H1 (cell line): ENCODE measurements at regions not wholly inside any gene's neighbourhood (a gene's known extent, or its start where the extent isn't known, plus 50 kb on each side); places are given as distances from the start of the nearest gene placed in this dataset.
A peak's percentile ranks its signal among the peaks of the same experiment; 100 is the strongest.

Experiments used
- CTCF ChIA-PET: fragments of 300-600 bp; sonication (Branson Sonifier 250); formaldehyde crosslinking; loops from one replicate; lab custom pipeline; 2021; ENCODE audit not compliant: partially characterized antibody; lab: Charles Lee
- POLR2A ChIA-PET: fragments of 300-600 bp; sonication (Branson Sonifier 250); formaldehyde crosslinking; loops from one replicate; lab custom pipeline; 2021; ENCODE audit warnings: inconsistent platforms; ENCODE audit not compliant: partially characterized antibody; lab: Charles Lee
- DNase-seq, 2 experiments: peaks; one replicate each; pipeline versions ENCODE4 v3.0.0 to v3.0.0-alpha.2; 2010 to 2022; ENCODE audit warnings: low spot score in 2 of 2, low read depth in 1 of 2, mixed read lengths in 1 of 2
- FAIRE-seq: peaks from 2 replicates; lab custom pipeline; 2011; peaks lifted over from hg19 to GRCh38; lab: Jason Lieb, UNC
- H2AFZ ChIP-seq: 2 replicates; pipeline ENCODE4 v1.8.1; 2012; ENCODE audit warnings: low read length, inconsistent platforms
- H2AK5ac ChIP-seq: 2 replicates; pipeline ENCODE4 v1.6.1; 2013; ENCODE audit warnings: low read depth, low read length
- H2BK120ac ChIP-seq: replicated peaks from 2 replicates; pipeline ENCODE3; 2013; ENCODE audit warnings: low read depth, low read length, inconsistent platforms
- H2BK12ac ChIP-seq: 2 replicates; pipeline ENCODE4 v1.6.1; 2013; ENCODE audit warnings: low read depth, low read length
- H2BK15ac ChIP-seq: 2 replicates; pipeline ENCODE4 v1.6.1; 2013; ENCODE audit warnings: low read length
- H2BK20ac ChIP-seq: 2 replicates; pipeline ENCODE4 v1.6.1; 2013; ENCODE audit warnings: low read length
- H2BK5ac ChIP-seq: 2 replicates; pipeline ENCODE4 v1.6.1; 2013; ENCODE audit warnings: low read depth, low read length
- H3K14ac ChIP-seq: 2 replicates; pipeline ENCODE4 v1.6.1; 2013; ENCODE audit warnings: inconsistent platforms; ENCODE audit not compliant: insufficient read length
- H3K18ac ChIP-seq: 2 replicates; pipeline ENCODE4 v1.6.1; 2013; ENCODE audit warnings: low read length; ENCODE audit errors: extremely low read depth
- H3K23ac ChIP-seq: 2 replicates; pipeline ENCODE4 v1.6.1; 2013; ENCODE audit warnings: inconsistent platforms; ENCODE audit not compliant: insufficient read length
- H3K23me2 ChIP-seq: 2 replicates; pipeline ENCODE4 v1.6.1; 2013; ENCODE audit warnings: low read depth, low read length
- H3K27ac ChIP-seq: 2 replicates; pipeline ENCODE4 v1.6.1; 2011; ENCODE audit warnings: low read depth, low read length, inconsistent platforms
- H3K27me3 ChIP-seq, 4 experiments: replicated peaks in 1 of 4; 1 replicate in 1 of 4; 2 replicates in 3 of 4; pipeline versions ENCODE4 v1.6.1 to v1.8.1; 2011 to 2013; ENCODE audit warnings: low read length in 3 of 4, mild to moderate bottlenecking in 3 of 4, inconsistent platforms in 2 of 4, mixed read lengths in 2 of 4, moderate library complexity in 1 of 4; ENCODE audit not compliant: control insufficient read depth in 3 of 4, insufficient read depth in 3 of 4; ENCODE audit errors: extremely low read depth in 1 of 4
- H3K36me3 ChIP-seq, 4 experiments: 2 replicates each; pipeline versions ENCODE4 v1.6.1 to v1.8.1; 2011 to 2013; ENCODE audit warnings: mild to moderate bottlenecking in 4 of 4, low read length in 3 of 4, moderate library complexity in 2 of 4, control low read depth in 1 of 4, inconsistent platforms in 1 of 4; ENCODE audit not compliant: insufficient read depth in 4 of 4, control insufficient read depth in 2 of 4
- H3K4ac ChIP-seq: replicated peaks from 2 replicates; pipeline ENCODE3; 2013; ENCODE audit warnings: low read length, low read depth, mixed read lengths, inconsistent platforms; ENCODE audit not compliant: insufficient read length
- H3K4me1 ChIP-seq, 4 experiments: replicated peaks in 1 of 4; 1 replicate in 1 of 4; 2 replicates in 3 of 4; pipeline versions ENCODE4 v1.6.1 to v1.8.1; 2011 to 2013; ENCODE audit warnings: low read length in 3 of 4, inconsistent platforms in 2 of 4, mixed read lengths in 1 of 4; ENCODE audit not compliant: insufficient read depth in 4 of 4, control insufficient read depth in 3 of 4
- H3K4me2 ChIP-seq, 2 experiments: 2 replicates each; pipeline versions ENCODE4 v1.6.1 to v1.8.1; 2011 to 2013; ENCODE audit warnings: low read depth in 2 of 2, low read length in 2 of 2, control low read depth in 1 of 2, inconsistent platforms in 1 of 2, mild to moderate bottlenecking in 1 of 2; ENCODE audit not compliant: insufficient read depth in 1 of 2
- H3K4me3 ChIP-seq, 4 experiments: fragments of 200-600, 300-600 bp in 1 of 4; sonication (generic), shearing (Covaris generic), sonication (Bioruptor Twin) in 1 of 4; 2 replicates each; pipeline versions ENCODE4 v1.5.1 to v1.8.1; 2011 to 2016; ENCODE audit warnings: low read length in 4 of 4, low read depth in 3 of 4, control low read depth in 2 of 4, inconsistent platforms in 2 of 4, mild to moderate bottlenecking in 2 of 4, mixed read lengths in 1 of 4, moderate library complexity in 1 of 4; ENCODE audit not compliant: insufficient read depth in 2 of 4; ENCODE audit errors: extremely low read depth in 1 of 4
- H3K56ac ChIP-seq: replicated peaks from 2 replicates; pipeline ENCODE3; 2013; ENCODE audit warnings: low read depth, mild to moderate bottlenecking, mixed read lengths, low read length, inconsistent platforms; ENCODE audit not compliant: insufficient read length
- H3K79me1 ChIP-seq: 2 replicates; pipeline ENCODE4 v1.6.1; 2013; ENCODE audit warnings: low read depth, low read length, control low read depth
- H3K79me2 ChIP-seq, 2 experiments: 2 replicates each; pipeline versions ENCODE4 v1.6.1 to v1.8.1; 2012 to 2013; ENCODE audit warnings: low read length in 2 of 2, mild to moderate bottlenecking in 2 of 2, inconsistent platforms in 1 of 2; ENCODE audit not compliant: insufficient read depth in 2 of 2, control insufficient read depth in 1 of 2
- H3K9ac ChIP-seq, 4 experiments: replicated peaks in 1 of 4; 1 replicate in 1 of 4; 2 replicates in 3 of 4; pipeline versions ENCODE4 v1.6.1 to v1.8.1; 2011 to 2013; ENCODE audit warnings: low read depth in 3 of 4, low read length in 3 of 4, control low read depth in 2 of 4, mild to moderate bottlenecking in 2 of 4, moderate library complexity in 2 of 4, inconsistent platforms in 1 of 4; ENCODE audit errors: extremely low read depth in 1 of 4
- H3K9me3 ChIP-seq, 2 experiments: 2 replicates each; pipeline versions ENCODE4 v1.6.1 to v1.8.1; 2012 to 2013; ENCODE audit warnings: mild to moderate bottlenecking in 2 of 2, moderate library complexity in 2 of 2, control low read depth in 1 of 2, inconsistent platforms in 1 of 2, low read depth in 1 of 2, low read length in 1 of 2, mixed read lengths in 1 of 2; ENCODE audit not compliant: insufficient read depth in 2 of 2
- H4K20me1 ChIP-seq, 2 experiments: replicated peaks in 1 of 2; 2 replicates each; pipeline versions ENCODE3 to v1.8.1; 2011 to 2013; ENCODE audit warnings: inconsistent platforms in 2 of 2, low read length in 2 of 2, mild to moderate bottlenecking in 1 of 2; ENCODE audit not compliant: insufficient read depth in 2 of 2, control insufficient read depth in 1 of 2
- H4K5ac ChIP-seq: 2 replicates; pipeline ENCODE4 v1.6.1; 2013; ENCODE audit warnings: low read length, low read depth, mixed read lengths, inconsistent platforms; ENCODE audit not compliant: insufficient read length
- H4K8ac ChIP-seq: 2 replicates; pipeline ENCODE4 v1.8.0; 2013; ENCODE audit warnings: mild to moderate bottlenecking, moderate library complexity, low read length, inconsistent platforms; ENCODE audit not compliant: insufficient read depth; ENCODE audit errors: extremely low read depth
- H4K91ac ChIP-seq: replicated peaks from 2 replicates; pipeline ENCODE3; 2013; ENCODE audit warnings: low read length, mixed read lengths, inconsistent platforms; ENCODE audit not compliant: insufficient read length
- RAD21 ChIP-seq, 2 experiments: IDR thresholded peaks in 1 of 2; conservative IDR thresholded peaks in 1 of 2; 2 replicates each; pipeline ENCODE4 v1.6.1; 2011; ENCODE audit warnings: low read depth in 2 of 2, low read length in 2 of 2, improper control_type of control experiment in 1 of 2, inconsistent platforms in 1 of 2, mild to moderate bottlenecking in 1 of 2, moderate library complexity in 1 of 2
- TAF7 ChIP-seq: optimal IDR thresholded peaks from 2 replicates; pipeline ENCODE3; 2011; ENCODE audit warnings: low read depth, mild to moderate bottlenecking, inconsistent platforms, low read length, moderate library complexity, borderline replicate concordance
- WGBS, 2 experiments: shearing (Covaris generic) in 1 of 2; methylation state at CpG; one replicate each; pipeline versions ENCODE4 v1.1.6 to v1.1.7; 2013 to 2015; ENCODE audit warnings: low lambda C conversion rate in 2 of 2, mixed read lengths in 2 of 2, inconsistent platforms in 1 of 2, low coverage in 1 of 2, missing lambda C conversion rate in 1 of 2; ENCODE audit not compliant: insufficient replicate concordance in 2 of 2, insufficient coverage in 1 of 2, insufficient read length in 1 of 2; ENCODE audit errors: extremely low coverage in 1 of 2, missing lambda C conversion rate in 1 of 2; 5-methylcytosine and 5-hydroxymethylcytosine counted together
- TF ChIP-seq, protein P1 (sequence below), 3 experiments: IDR thresholded peaks; 1 replicate in 2 of 3; 2 replicates in 1 of 3; pipeline versions ENCODE4 v1.5.1 to v1.6.1; 2011; ENCODE audit warnings: low read length in 3 of 3, mild to moderate bottlenecking in 3 of 3, inconsistent platforms in 2 of 3, low read depth in 1 of 3, moderate library complexity in 1 of 3; ENCODE audit not compliant: insufficient read depth in 1 of 3; ENCODE audit errors: control extremely low read depth in 1 of 3

DNA sequence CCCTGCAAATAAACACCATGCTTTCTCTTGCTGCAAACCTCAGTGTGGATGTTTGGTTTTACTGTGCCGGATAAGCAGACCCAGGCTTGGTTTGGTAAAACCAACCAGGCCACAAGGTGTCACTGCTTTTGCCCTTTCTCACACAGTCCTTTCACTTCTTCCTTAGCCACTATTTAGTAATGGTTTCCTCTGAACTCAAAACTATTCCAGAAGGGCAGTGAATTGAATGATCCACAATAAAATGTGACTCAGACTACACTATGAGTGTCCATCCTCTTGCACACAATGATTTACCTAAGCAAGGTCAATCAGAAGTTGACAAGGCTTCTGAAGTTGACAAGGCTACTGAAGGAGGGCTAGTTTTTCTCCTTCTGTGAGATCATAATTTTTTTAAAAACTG, 552.4 kb upstream of the CCDC54 start:
- Histone ChIP-seq H3K14ac (no peak overlapping the region), H3K4me3 (no peak overlapping the region), H4K20me1 (no peaks in the 10 kb centered on the region), H4K91ac (peak overlapping the region; percentile 85), H3K79me1 (no peaks in the 10 kb centered on the region), H3K9ac (no peak overlapping the region), H3K18ac (peak overlapping the region; percentile 88), H2BK12ac (peak overlapping the region; percentile 97), H2BK15ac (no peak overlapping the region), H2AK5ac (peak overlapping the region; percentile 79; the same call in 1 of the 2 replicates), H2BK5ac (peak overlapping the region; percentile 89; the same call in 1 of the 2 replicates), H3K4me2 (no peak overlapping the region), H3K27ac (no peak overlapping the region), H3K27me3 (no peaks in the 10 kb centered on the region), H3K4me1 (peaks cover 0 to 20% (median 20%) of the 10 kb centered on the region in 4 experiments; a peak in 4 of 7 replicates), H3K36me3 (no peaks in the 10 kb centered on the region), H4K5ac (peak overlapping the region; percentile 18), H2BK20ac (peak overlapping the region; percentile 87), H3K23me2 (no peaks in the 10 kb centered on the region), H2AFZ (no peak overlapping the region), H4K8ac (no peak overlapping the region), H3K4ac (peak overlapping the region; percentile 80), H3K9me3 (peaks cover 0 to 4% of the 10 kb centered on the region in 2 experiments; a peak in 1 of 4 replicates), H3K56ac (no peak overlapping the region), H3K23ac (no peak overlapping the region), H2BK120ac (peak overlapping the region; percentile 100), H3K79me2 (no peaks in the 10 kb centered on the region)
- TF ChIP-seq TAF7 (no peak), RAD21 (IDR thresholded peaks at IDR 0.05 in 1 of 2, conservative IDR thresholded peaks at IDR 0.05 in 1 of 2; ENCODE audit: low read depth in 2 of 2, low read length in 2 of 2) (peak; percentile 70 to 77)
- TF ChIP-seq, protein P1, sequence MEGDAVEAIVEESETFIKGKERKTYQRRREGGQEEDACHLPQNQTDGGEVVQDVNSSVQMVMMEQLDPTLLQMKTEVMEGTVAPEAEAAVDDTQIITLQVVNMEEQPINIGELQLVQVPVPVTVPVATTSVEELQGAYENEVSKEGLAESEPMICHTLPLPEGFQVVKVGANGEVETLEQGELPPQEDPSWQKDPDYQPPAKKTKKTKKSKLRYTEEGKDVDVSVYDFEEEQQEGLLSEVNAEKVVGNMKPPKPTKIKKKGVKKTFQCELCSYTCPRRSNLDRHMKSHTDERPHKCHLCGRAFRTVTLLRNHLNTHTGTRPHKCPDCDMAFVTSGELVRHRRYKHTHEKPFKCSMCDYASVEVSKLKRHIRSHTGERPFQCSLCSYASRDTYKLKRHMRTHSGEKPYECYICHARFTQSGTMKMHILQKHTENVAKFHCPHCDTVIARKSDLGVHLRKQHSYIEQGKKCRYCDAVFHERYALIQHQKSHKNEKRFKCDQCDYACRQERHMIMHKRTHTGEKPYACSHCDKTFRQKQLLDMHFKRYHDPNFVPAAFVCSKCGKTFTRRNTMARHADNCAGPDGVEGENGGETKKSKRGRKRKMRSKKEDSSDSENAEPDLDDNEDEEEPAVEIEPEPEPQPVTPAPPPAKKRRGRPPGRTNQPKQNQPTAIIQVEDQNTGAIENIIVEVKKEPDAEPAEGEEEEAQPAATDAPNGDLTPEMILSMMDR (IDR thresholded peaks at IDR 0.05; ENCODE audit: control extremely low read depth in 1 of 3, insufficient read depth in 1 of 3, low read depth in 1 of 3, low read length in 3 of 3): peak; percentile 32 to 69 (median 47)
- FAIRE-seq (peak; percentile 84), DNase-seq (no peak)
- WGBS, 2 experiments: 78% methylated on average over 1 of the region's 1 CpG; no CpG with 5 or more reads in 1 of the 2 experiments
- POLR2A ChIA-PET: no interaction called here
- CTCF ChIA-PET: interaction anchor here (0.6 to 2.3 kb wide), 2 partner anchors 240 to 977 kb away, joined by 3 to 9 read pairs; no protein-coding TSS in a partner anchor
